ENCODE measurements at regions not wholly inside any gene's neighbourhood (a gene's known extent, or its start where the extent isn't known, plus 50 kb on each side); places are given as distances from the start of the nearest gene placed in this dataset.
"Not testable (repeated sequence)": the region's sequence is repeated elsewhere in the genome, so short reads cannot be mapped to it uniquely, and the experiment has no call there.

DNA sequence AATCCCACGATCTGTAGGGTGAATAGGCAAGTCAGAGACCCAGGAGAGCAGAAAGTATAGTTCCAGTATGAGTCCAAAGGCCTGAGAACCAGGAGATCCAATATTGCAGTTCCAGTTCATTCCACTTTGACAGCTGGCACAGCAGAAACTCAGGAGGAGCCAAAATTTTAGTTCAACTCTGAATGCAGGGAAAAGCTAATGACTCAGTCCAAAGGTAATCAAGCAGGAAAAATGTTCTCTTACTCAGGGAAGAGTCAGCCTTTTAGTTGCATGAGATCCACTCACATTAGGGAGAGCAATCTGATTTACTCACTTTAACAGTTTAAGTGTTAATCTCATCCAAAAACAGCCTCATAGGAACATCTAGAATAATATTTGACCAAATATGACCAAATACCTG is 130.2 kb upstream of the LRFN5 start:
- ATAC-seq (ENCODE audit: low FRiP score) = peak; percentile 32
- TF ChIP-seq CTCF (IDR thresholded peaks at IDR 0.05) = no peak
- no peak for DNase-seq (ENCODE audit: low spot score)

GRCh38 chr14:41461380-41461779 is 145.3 kb upstream of the LRFN5 start:
- TF ChIP-seq CTCF (IDR thresholded peaks at IDR 0.05) = no peak
- DNase-seq (ENCODE audit: low spot score) (no peak), ATAC-seq (ENCODE audit: low FRiP score) (no peak)

GRCh38 chr14:41457393-41457792 is 149.3 kb upstream of the LRFN5 start:
- DNase-seq (ENCODE audit: low spot score) (no peak), ATAC-seq (ENCODE audit: low FRiP score) (no peak)
- no peak for TF ChIP-seq CTCF (IDR thresholded peaks at IDR 0.05)

GRCh38 chr14:41449066-41449465 is 157.6 kb upstream of the LRFN5 start:
- no peak for DNase-seq (ENCODE audit: low spot score)
- no peak for TF ChIP-seq CTCF (IDR thresholded peaks at IDR 0.05)
- no peak for ATAC-seq (ENCODE audit: low FRiP score)

GRCh38 chr14:41446008-41446407 is 160.7 kb upstream of the LRFN5 start:
- ATAC-seq (ENCODE audit: low FRiP score) (no peak), DNase-seq (ENCODE audit: low spot score) (no peak)
- no peak for TF ChIP-seq CTCF (IDR thresholded peaks at IDR 0.05)

GRCh38 chr14:41423503-41423902 is 183.2 kb upstream of the LRFN5 start:
- TF ChIP-seq CTCF (IDR thresholded peaks at IDR 0.05) = no peak
- no peak for DNase-seq (ENCODE audit: low spot score)
- no peak for ATAC-seq (ENCODE audit: low FRiP score)

- ATAC-seq (ENCODE audit: low FRiP score); DNase-seq (ENCODE audit: low spot score): not testable (repeated sequence)
Measured at GRCh38 chr14:41421308-41421707, 185.4 kb upstream of the LRFN5 start.

GRCh38 chr14:41419709-41420108 is 187.0 kb upstream of the LRFN5 start:
- no peak for TF ChIP-seq CTCF (IDR thresholded peaks at IDR 0.05)
- no peak for DNase-seq (ENCODE audit: low spot score)
- no peak for ATAC-seq (ENCODE audit: low FRiP score)
